Ascending aorta (tissue), 2 donors: ENCODE measurements at regions not wholly inside any gene's neighbourhood (a gene's known extent, or its start where the extent isn't known, plus 50 kb on each side); places are given as distances from the start of the nearest gene placed in this dataset.

ENCODE experiments used
- DNase-seq, 2 donors: peaks; one replicate each; pipeline ENCODE4 v3.0.0-alpha.2; 2019; ENCODE audit warnings: low spot score in 2 of 2
- H3K27ac ChIP-seq, 2 donors: fragments of 200-600 bp; sonication (generic); one replicate each; pipeline ENCODE4 v1.5.1; 2016 to 2017; ENCODE audit warnings: mild to moderate bottlenecking in 1 of 2
- H3K27me3 ChIP-seq: fragments of 200-600 bp; sonication (generic); one replicate; pipeline ENCODE4 v1.5.1; 2017
- H3K36me3 ChIP-seq, 2 donors: fragments of 200-600 bp; sonication (generic); one replicate each; pipeline ENCODE4 v1.5.1; 2016
- H3K4me1 ChIP-seq, 2 donors: fragments of 200-600 bp; sonication (generic); one replicate each; pipeline ENCODE4 v1.5.1; 2016 to 2017; ENCODE audit warnings: mild to moderate bottlenecking in 1 of 2
- H3K4me3 ChIP-seq, 2 donors: fragments of 200-600 bp; sonication (generic); one replicate each; pipeline ENCODE4 v1.5.1; 2016 to 2017; ENCODE audit warnings: mild to moderate bottlenecking in 1 of 2
- H3K9me3 ChIP-seq, 2 donors: fragments of 200-600 bp; sonication (generic); one replicate each; pipeline ENCODE4 v1.5.1; 2016
- CTCF ChIP-seq, 3 experiments: fragments of 200-600 bp in 2 of 3; fragments of 450-650 bp in 1 of 3; sonication (generic) in 2 of 3; IDR thresholded peaks; one replicate each; pipeline ENCODE4 v1.5.1; 2016 to 2019; ENCODE audit warnings: antibody characterized with exemption in 3 of 3, mild to moderate bottlenecking in 1 of 3, moderate library complexity in 1 of 3
- intact Hi-C: fragments of 100-400 bp; cut with DNase I; formaldehyde crosslinking; loops from one replicate; pipeline ENCODE4 v1.15.1; 2023

GRCh38 chr7:136251826-136252225 lies 274.7 kb upstream of the MTPN start:
- Histone ChIP-seq H3K36me3 (no peaks in the 10 kb centered on the region), H3K27me3 (no peaks in the 10 kb centered on the region), H3K27ac (no peak overlapping the region), H3K4me3 (no peak overlapping the region), H3K9me3 (no peaks in the 10 kb centered on the region), H3K4me1 (no peaks in the 10 kb centered on the region)
- intact Hi-C loops: no loop called here
- no peak for TF ChIP-seq CTCF (IDR thresholded peaks at IDR 0.05)
- no peak for DNase-seq

GRCh38 chr7:136247211-136247610 lies 270.1 kb upstream of the MTPN start:
- intact Hi-C loops: no loop called here
- no peak for DNase-seq
- no peaks in the 10 kb centered on the region for H3K27me3 ChIP-seq
- TF ChIP-seq CTCF (IDR thresholded peaks at IDR 0.05): no peak
- no peak overlapping the region for H3K27ac ChIP-seq
- no peaks in the 10 kb centered on the region for H3K9me3 ChIP-seq
- H3K36me3 ChIP-seq: no peaks in the 10 kb centered on the region
- no peak overlapping the region for H3K4me3 ChIP-seq
- H3K4me1 ChIP-seq: no peaks in the 10 kb centered on the region

GRCh38 chr7:136245327-136246004 lies 268.3 kb upstream of the MTPN start:
- Histone ChIP-seq H3K36me3 (no peaks in the 10 kb centered on the region), H3K27me3 (no peaks in the 10 kb centered on the region), H3K4me3 (no peak overlapping the region), H3K4me1 (no peaks in the 10 kb centered on the region), H3K9me3 (no peaks in the 10 kb centered on the region), H3K27ac (no peak overlapping the region)
- intact Hi-C loops: no loop called here
- no peak for TF ChIP-seq CTCF (IDR thresholded peaks at IDR 0.05)
- DNase-seq: no peak

GRCh38 chr7:136234040-136234439 lies 256.9 kb upstream of the MTPN start:
- H3K27me3 ChIP-seq: no peaks in the 10 kb centered on the region
- H3K36me3 ChIP-seq: no peaks in the 10 kb centered on the region
- H3K27ac ChIP-seq: no peak overlapping the region
- H3K4me3 ChIP-seq: no peak overlapping the region
- no peak for DNase-seq
- H3K9me3 ChIP-seq: peaks cover 0 to 4% of the 10 kb centered on the region in 2 donors
- intact Hi-C loops: no loop called here
- no peaks in the 10 kb centered on the region for H3K4me1 ChIP-seq
- no peak for TF ChIP-seq CTCF (IDR thresholded peaks at IDR 0.05)

GRCh38 chr7:136230210-136230609 lies 253.1 kb upstream of the MTPN start:
- no peak for DNase-seq
- TF ChIP-seq CTCF (IDR thresholded peaks at IDR 0.05): no peak
- no peaks in the 10 kb centered on the region for H3K36me3 ChIP-seq
- H3K27ac ChIP-seq: no peak overlapping the region
- H3K4me3 ChIP-seq: no peak overlapping the region
- H3K27me3 ChIP-seq: no peaks in the 10 kb centered on the region
- intact Hi-C loops: no loop called here
- H3K9me3 ChIP-seq: peaks cover 0 to 4% of the 10 kb centered on the region in 2 donors
- no peaks in the 10 kb centered on the region for H3K4me1 ChIP-seq

GRCh38 chr7:136229790-136230189 lies 252.6 kb upstream of the MTPN start:
- Histone ChIP-seq H3K9me3 (peaks cover 0 to 4% of the 10 kb centered on the region in 2 donors), H3K27ac (no peak overlapping the region), H3K36me3 (no peaks in the 10 kb centered on the region), H3K27me3 (no peaks in the 10 kb centered on the region), H3K4me1 (no peaks in the 10 kb centered on the region), H3K4me3 (no peak overlapping the region)
- intact Hi-C loops: no loop called here
- DNase-seq: no peak
- no peak for TF ChIP-seq CTCF (IDR thresholded peaks at IDR 0.05)
